Sigmoid colon (tissue), 4 donors: ENCODE measurements at regions not wholly inside any gene's neighbourhood (a gene's known extent, or its start where the extent isn't known, plus 50 kb on each side); places are given as distances from the start of the nearest gene placed in this dataset.

Experiments used
- EP300 ChIP-seq, 4 donors: sonication (generic); formaldehyde crosslinking; IDR thresholded peaks; one replicate each; pipeline ENCODE4 v1.6.1; 2017; ENCODE audit warnings: antibody characterized with exemption in 4 of 4
- TF ChIP-seq, protein P1 (sequence below), 4 experiments: fragments of 450-650 bp in 3 of 4; fragments of 200-600 bp in 1 of 4; IDR thresholded peaks; one replicate each; pipeline ENCODE4 v1.5.1; 2016 to 2019; ENCODE audit warnings: antibody characterized with exemption in 4 of 4, mild to moderate bottlenecking in 3 of 4, moderate library complexity in 2 of 4

DNA sequence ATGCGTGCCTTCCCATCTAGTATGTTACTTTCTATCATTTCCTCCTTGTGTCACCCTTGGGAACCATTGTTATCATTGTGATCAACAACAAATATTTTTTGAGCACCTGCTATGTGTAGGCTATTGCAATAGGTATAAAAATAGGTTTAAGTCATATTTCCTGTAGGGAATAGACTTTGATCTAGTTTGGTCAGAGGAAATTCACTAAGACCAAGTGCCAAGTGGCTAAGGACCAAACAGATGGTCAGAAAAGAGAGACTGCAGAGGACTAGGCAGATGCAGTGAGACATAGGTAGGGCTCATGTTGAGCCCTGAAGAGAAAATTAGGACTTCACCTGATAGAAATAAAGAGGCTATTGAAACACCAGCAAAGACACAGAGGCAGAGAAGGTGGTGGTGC is 430.0 kb upstream of the ADAMTSL1 start:
- TF ChIP-seq, protein P1, sequence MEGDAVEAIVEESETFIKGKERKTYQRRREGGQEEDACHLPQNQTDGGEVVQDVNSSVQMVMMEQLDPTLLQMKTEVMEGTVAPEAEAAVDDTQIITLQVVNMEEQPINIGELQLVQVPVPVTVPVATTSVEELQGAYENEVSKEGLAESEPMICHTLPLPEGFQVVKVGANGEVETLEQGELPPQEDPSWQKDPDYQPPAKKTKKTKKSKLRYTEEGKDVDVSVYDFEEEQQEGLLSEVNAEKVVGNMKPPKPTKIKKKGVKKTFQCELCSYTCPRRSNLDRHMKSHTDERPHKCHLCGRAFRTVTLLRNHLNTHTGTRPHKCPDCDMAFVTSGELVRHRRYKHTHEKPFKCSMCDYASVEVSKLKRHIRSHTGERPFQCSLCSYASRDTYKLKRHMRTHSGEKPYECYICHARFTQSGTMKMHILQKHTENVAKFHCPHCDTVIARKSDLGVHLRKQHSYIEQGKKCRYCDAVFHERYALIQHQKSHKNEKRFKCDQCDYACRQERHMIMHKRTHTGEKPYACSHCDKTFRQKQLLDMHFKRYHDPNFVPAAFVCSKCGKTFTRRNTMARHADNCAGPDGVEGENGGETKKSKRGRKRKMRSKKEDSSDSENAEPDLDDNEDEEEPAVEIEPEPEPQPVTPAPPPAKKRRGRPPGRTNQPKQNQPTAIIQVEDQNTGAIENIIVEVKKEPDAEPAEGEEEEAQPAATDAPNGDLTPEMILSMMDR (IDR thresholded peaks at IDR 0.05) = no peak
- no peak for TF ChIP-seq EP300 (IDR thresholded peaks at IDR 0.05)
